HUES6 (cell line): ENCODE measurements at regions not wholly inside any gene's neighbourhood (a gene's known extent, or its start where the extent isn't known, plus 50 kb on each side); places are given as distances from the start of the nearest gene placed in this dataset.

ENCODE experiments used
- H3K27ac ChIP-seq: 2 replicates; pipeline ENCODE4 v1.7.0; 2013; ENCODE audit warnings: low read depth, mild to moderate bottlenecking, low read length, inconsistent platforms
- H3K27me3 ChIP-seq: 2 replicates; pipeline ENCODE4 v1.6.1; 2013; ENCODE audit warnings: low read length; ENCODE audit not compliant: control insufficient read depth, insufficient read depth
- H3K36me3 ChIP-seq: 2 replicates; pipeline ENCODE4 v1.6.1; 2013; ENCODE audit warnings: low read length; ENCODE audit not compliant: control insufficient read depth, insufficient read depth
- H3K4me1 ChIP-seq: 2 replicates; pipeline ENCODE4 v1.6.1; 2013; ENCODE audit warnings: low read length; ENCODE audit not compliant: control insufficient read depth, insufficient read depth
- H3K4me3 ChIP-seq: 2 replicates; pipeline ENCODE4 v1.5.1; 2013; ENCODE audit warnings: low read depth, low read length
- H3K9ac ChIP-seq: one replicate; pipeline ENCODE4 v1.6.1; 2013; ENCODE audit warnings: mild to moderate bottlenecking, low read length
- H3K9me3 ChIP-seq: 2 replicates; pipeline ENCODE4 v1.6.1; 2013; ENCODE audit warnings: low read depth, low read length; ENCODE audit not compliant: control insufficient read depth, insufficient read depth

- H3K27me3 ChIP-seq: no peaks in the 10 kb centered on the region
- H3K36me3 ChIP-seq: no peaks in the 10 kb centered on the region
- H3K27ac ChIP-seq: no peak overlapping the region
- H3K9ac ChIP-seq: no peak overlapping the region
- no peak overlapping the region for H3K4me3 ChIP-seq
- H3K4me1 ChIP-seq: peaks cover 20% of the 10 kb centered on the region
- peaks cover 5% of the 10 kb centered on the region; the same call in 1 of the 2 replicates for H3K9me3 ChIP-seq
These were observed 51.0 kb upstream of the L3MBTL3 start for GRCh38 chr6:129967427-129967826.

- Histone ChIP-seq H3K9ac (no peak overlapping the region), H3K36me3 (no peaks in the 10 kb centered on the region), H3K9me3 (peaks cover 5% of the 10 kb centered on the region; the same call in 1 of the 2 replicates), H3K4me3 (no peak overlapping the region), H3K27me3 (no peaks in the 10 kb centered on the region), H3K27ac (no peak overlapping the region), H3K4me1 (peaks cover 20% of the 10 kb centered on the region)
These were observed 52.3 kb upstream of the L3MBTL3 start for GRCh38 chr6:129966125-129966524.

GRCh38 chr6:129965096-129965495 lies 53.3 kb upstream of the L3MBTL3 start:
- Histone ChIP-seq H3K4me1 (peaks cover 20% of the 10 kb centered on the region), H3K27me3 (no peaks in the 10 kb centered on the region), H3K9me3 (peaks cover 5% of the 10 kb centered on the region; the same call in 1 of the 2 replicates), H3K36me3 (no peaks in the 10 kb centered on the region), H3K27ac (no peak overlapping the region), H3K9ac (no peak overlapping the region), H3K4me3 (no peak overlapping the region)

- no peak overlapping the region for H3K27ac ChIP-seq
- no peak overlapping the region for H3K4me3 ChIP-seq
- no peaks in the 10 kb centered on the region for H3K27me3 ChIP-seq
- H3K9me3 ChIP-seq: peaks cover 2% of the 10 kb centered on the region; the same call in 1 of the 2 replicates
- H3K4me1 ChIP-seq: peaks cover 7% of the 10 kb centered on the region; the same call in 1 of the 2 replicates
- H3K9ac ChIP-seq: no peak overlapping the region
- no peaks in the 10 kb centered on the region for H3K36me3 ChIP-seq
These were observed 58.9 kb upstream of the L3MBTL3 start for GRCh38 chr6:129959358-129959930.

GRCh38 chr6:129957941-129958898 lies 60.2 kb upstream of the L3MBTL3 start:
- Histone ChIP-seq H3K9me3 (no peaks in the 10 kb centered on the region), H3K4me1 (peaks cover 7% of the 10 kb centered on the region; the same call in 1 of the 2 replicates), H3K4me3 (no peak overlapping the region), H3K9ac (no peak overlapping the region), H3K36me3 (no peaks in the 10 kb centered on the region), H3K27me3 (no peaks in the 10 kb centered on the region), H3K27ac (no peak overlapping the region)

GRCh38 chr6:129955584-129955983 lies 62.8 kb upstream of the L3MBTL3 start:
- Histone ChIP-seq H3K4me1 (peaks cover 7% of the 10 kb centered on the region; the same call in 1 of the 2 replicates), H3K36me3 (no peaks in the 10 kb centered on the region), H3K9ac (no peak overlapping the region), H3K27ac (no peak overlapping the region), H3K4me3 (no peak overlapping the region), H3K27me3 (no peaks in the 10 kb centered on the region), H3K9me3 (no peaks in the 10 kb centered on the region)

GRCh38 chr6:129954749-129955431 lies 63.5 kb upstream of the L3MBTL3 start:
- Histone ChIP-seq H3K27me3 (no peaks in the 10 kb centered on the region), H3K4me1 (peaks cover 7% of the 10 kb centered on the region; the same call in 1 of the 2 replicates), H3K27ac (no peak overlapping the region), H3K36me3 (no peaks in the 10 kb centered on the region), H3K9ac (no peak overlapping the region), H3K4me3 (no peak overlapping the region), H3K9me3 (no peaks in the 10 kb centered on the region)

- no peaks in the 10 kb centered on the region for H3K36me3 ChIP-seq
- H3K4me3 ChIP-seq: no peak overlapping the region
- H3K9me3 ChIP-seq: no peaks in the 10 kb centered on the region
- H3K9ac ChIP-seq: no peak overlapping the region
- H3K27me3 ChIP-seq: no peaks in the 10 kb centered on the region
- H3K4me1 ChIP-seq: peaks cover 16% of the 10 kb centered on the region
- no peak overlapping the region for H3K27ac ChIP-seq
These were observed 70.6 kb upstream of the L3MBTL3 start for GRCh38 chr6:129947797-129948196.

GRCh38 chr6:129946439-129947140 lies 71.8 kb upstream of the L3MBTL3 start:
- Histone ChIP-seq H3K9me3 (no peaks in the 10 kb centered on the region), H3K9ac (no peak overlapping the region), H3K4me1 (peaks cover 16% of the 10 kb centered on the region), H3K4me3 (peak overlapping the region; percentile 24; the same call in 1 of the 2 replicates), H3K27me3 (no peaks in the 10 kb centered on the region), H3K36me3 (no peaks in the 10 kb centered on the region), H3K27ac (peak overlapping the region; percentile 74)

- no peak overlapping the region for H3K9ac ChIP-seq
- no peak overlapping the region for H3K27ac ChIP-seq
- peaks cover 16% of the 10 kb centered on the region for H3K4me1 ChIP-seq
- H3K9me3 ChIP-seq: no peaks in the 10 kb centered on the region
- H3K4me3 ChIP-seq: no peak overlapping the region
- no peaks in the 10 kb centered on the region for H3K36me3 ChIP-seq
- H3K27me3 ChIP-seq: no peaks in the 10 kb centered on the region
These were observed 74.6 kb upstream of the L3MBTL3 start for GRCh38 chr6:129943637-129944271.
